Non-pigmented ciliary epithelial cell (primary cell): ENCODE measurements at regions not wholly inside any gene's neighbourhood (a gene's known extent, or its start where the extent isn't known, plus 50 kb on each side); places are given as distances from the start of the nearest gene placed in this dataset.
A peak's percentile ranks its signal among the peaks of the same experiment; 100 is the strongest.

ENCODE experiments used
- DNase-seq: peaks from one replicate; pipeline ENCODE4 v3.0.0-alpha.2; 2010; ENCODE audit warnings: low read depth

DNA sequence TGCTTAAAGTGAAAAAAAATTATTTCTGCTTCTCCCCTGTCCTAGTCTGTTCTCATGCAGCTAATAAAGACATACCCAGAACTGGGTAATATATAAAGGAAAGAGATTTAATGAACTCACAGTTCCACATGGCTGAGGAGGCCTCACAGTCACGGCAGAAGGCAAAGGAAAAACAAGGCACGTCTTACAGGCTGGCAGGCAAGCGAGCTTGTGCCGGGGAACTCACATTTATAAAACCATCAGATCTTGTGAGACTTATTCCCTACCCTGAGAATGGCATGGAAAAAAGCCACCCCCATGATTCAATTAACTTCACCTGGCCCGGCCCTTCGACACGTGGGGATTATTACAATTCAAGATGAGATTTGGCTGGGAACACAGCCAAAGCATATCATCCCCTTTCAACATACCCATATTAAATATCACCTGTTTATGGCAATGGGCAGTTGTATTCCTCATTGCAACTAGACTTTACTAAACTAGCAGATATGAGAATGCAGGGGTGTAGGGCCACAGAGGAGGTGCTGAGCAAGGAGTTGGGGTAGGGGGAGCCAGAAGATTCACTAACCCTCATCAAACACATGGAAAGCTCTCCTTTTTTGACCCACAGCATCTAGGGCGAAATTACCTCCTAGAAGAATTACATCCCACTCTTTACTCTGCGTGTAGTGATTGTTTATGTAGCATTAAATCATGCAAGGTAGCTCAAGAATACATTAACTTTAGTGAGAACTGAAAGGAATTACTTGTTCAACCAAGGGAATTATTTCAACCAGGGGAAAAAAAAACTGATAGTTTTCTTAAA is 183.3 kb upstream of the DOK6 start:
- no peak for DNase-seq

- DNase-seq: no peak
Measured at GRCh38 chr18:69220529-69220928, 180.2 kb upstream of the DOK6 start.

DNA sequence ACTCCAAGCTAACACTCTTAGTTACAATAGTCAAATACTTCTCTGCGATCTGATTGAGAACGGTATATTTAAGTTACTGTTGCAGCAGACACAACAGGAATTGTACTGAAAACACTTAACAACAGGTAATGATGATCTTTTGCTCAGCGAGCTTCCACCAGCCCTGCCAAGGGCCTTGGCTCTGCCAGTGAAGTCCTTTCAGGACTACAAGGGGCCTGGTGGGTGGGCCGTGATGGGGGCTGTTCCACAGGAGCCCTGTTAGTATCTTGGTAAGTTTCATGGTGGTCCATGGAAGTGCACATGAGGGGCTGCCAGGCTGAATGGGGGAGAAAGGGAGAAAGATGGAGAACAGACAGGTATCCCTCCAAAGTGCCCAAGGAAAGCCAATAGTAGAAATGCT is 178.6 kb upstream of the DOK6 start:
- no peak for DNase-seq

- no peak for DNase-seq
Measured at GRCh38 chr18:69226971-69227370, 173.7 kb upstream of the DOK6 start.

GRCh38 chr18:69230204-69230603 is 170.5 kb upstream of the DOK6 start:
- no peak for DNase-seq

DNA sequence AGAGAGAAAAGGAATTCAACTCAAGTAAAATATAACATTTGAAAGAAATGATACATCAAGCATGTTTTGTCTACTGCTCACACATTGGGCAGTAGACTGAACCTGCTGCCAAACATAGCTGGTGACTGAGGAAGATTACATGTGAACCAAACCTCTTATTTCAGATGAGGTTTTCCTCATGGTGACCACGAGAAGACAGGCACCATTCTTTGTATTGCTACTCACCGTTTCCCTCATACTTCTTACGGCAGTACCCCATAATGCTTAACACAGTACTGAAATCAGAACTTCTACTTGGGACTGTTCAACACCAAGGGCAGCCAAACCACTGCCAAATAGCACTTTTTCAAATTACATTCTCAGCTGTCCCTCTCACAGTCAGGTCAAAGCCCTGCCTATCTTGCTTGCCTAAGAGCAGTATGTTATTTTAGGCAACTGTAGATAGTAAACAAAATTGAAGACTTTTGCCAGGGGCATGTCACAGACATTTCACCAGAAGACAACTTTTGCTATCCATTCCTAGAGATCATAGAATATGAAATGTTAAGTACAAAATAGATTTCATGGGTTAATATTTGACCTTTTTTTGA is 167.1 kb upstream of the DOK6 start:
- DNase-seq: no peak

- DNase-seq: no peak
Measured at GRCh38 chr18:69239849-69240674, 160.6 kb upstream of the DOK6 start.

DNA sequence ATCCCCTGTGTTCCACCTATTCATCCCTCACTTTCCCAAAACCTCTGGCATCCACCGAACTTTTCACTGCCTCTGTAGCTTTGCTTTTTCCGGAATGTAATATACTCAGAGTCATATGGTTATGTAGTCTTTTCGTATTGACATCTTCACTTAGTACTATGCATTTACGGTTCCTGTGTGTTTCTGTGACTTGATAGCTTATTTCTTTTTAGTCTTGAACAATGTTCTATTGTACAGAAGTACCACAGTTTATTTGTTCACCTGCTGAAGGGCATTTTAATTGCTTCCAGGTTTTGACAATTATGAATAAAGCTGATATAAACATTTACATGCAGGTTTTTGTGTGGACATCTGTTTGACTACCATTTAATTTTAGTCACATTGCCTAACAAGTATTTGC is 154.7 kb upstream of the DOK6 start:
- DNase-seq: no peak

DNA sequence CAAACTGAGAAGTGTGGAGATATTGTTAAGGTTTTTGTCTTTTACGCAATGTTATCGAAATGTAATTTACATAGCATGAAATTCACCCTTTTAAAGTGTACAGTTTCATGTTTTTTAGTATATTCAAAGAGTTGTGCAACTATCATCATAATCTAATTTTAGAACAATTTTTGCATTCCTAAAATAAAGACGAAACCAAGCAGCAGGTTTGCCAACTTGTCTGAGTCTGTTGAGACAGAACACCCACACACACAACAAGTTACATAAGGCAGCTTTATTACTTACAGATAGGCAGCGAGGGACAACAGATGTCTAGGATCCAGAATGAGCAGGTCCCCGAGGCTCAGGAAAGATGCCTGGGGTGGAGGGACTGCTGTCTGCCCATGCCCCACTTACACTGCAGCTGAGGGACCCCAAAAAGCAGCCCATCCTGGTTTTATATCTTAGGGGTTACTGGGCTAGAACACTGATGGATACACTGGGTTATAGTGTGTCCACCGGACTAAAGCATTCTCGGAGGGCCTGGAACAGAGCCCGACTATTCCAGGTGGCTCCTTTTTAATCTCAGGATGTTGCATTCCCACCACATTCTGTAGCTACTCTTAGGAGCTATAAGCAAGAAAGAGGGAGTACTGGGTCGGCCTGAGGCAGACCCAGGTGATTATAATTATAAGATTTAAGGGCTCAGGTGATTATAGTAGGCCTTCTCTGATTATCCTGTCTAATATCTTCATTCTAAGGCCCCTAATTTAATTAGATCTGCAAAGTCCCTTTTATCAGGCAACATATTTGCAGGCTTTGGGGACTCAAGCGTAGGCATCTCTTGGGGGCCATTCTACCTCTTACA is 150.2 kb upstream of the DOK6 start:
- peak; percentile 17 for DNase-seq

DNA sequence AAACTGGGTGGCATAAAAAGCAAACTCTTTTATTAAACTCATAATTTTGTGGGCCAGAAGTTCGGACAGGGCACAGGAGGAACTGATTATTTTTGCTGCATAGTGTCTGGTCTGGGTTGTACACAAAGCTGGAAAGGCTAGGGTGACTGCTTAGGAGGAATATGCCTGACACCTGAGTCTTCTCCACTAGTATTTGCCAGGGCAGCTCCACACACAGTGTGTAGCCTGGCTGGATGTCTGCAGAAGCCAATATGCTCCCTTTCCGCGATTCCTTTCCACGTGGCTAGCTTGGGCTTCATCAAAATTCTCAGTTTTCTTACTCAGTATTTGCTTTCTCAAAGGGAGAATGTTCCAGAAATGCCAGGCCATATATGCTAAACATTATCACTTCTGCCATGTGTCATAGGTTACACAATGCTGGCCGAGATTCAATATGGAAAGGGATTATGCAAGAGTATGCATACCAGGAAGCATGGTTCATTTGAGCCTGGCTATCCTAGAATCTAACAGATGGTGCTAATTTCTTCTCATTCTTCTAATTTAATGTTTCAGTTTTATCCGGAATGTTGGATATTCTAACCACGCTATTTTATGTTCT is 142.7 kb upstream of the DOK6 start:
- peak; percentile 65 for DNase-seq

DNA sequence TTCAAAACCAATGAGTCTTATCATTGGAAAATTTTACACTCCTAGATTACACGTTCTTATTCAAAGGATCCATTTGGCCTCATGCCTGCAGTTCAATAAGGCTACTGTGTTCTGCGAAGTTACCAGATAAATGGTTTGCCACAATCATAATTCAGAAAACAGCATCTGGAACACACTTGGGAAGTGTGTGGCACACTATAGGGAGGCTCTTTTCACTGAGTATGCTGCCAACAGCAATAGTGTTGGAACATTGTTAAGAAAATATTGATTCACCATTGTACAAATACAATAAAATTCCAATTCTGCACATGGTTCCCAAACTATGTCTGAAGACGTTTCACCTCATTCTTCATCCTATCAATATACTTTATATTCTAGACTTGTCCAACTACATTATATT is 141.4 kb upstream of the DOK6 start:
- DNase-seq: no peak

- no peak for DNase-seq
Measured at GRCh38 chr18:69261406-69261805, 139.3 kb upstream of the DOK6 start.

- no peak for DNase-seq
Measured at GRCh38 chr18:69265656-69266055, 135.0 kb upstream of the DOK6 start.

GRCh38 chr18:69267895-69268294 is 132.8 kb upstream of the DOK6 start:
- DNase-seq: no peak

DNA sequence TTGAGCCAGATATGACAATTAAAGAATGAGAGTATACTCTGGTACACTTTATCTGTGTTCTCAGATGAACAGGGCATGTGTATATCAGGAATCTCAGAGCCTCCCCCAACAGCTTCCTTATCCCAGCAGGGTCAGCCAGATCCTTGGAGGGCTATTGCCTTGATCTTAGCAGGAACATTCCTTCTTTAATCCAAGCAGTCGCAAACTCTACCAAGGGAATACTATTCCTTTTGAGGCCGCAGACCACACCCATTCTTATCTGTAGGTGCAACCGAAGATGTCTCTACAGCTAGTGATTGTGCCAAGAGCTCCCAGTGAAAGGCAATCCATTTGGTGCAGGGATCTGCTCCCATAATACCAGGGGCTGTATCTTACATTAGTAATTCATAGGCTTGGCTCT is 118.3 kb upstream of the DOK6 start:
- no peak for DNase-seq

DNA sequence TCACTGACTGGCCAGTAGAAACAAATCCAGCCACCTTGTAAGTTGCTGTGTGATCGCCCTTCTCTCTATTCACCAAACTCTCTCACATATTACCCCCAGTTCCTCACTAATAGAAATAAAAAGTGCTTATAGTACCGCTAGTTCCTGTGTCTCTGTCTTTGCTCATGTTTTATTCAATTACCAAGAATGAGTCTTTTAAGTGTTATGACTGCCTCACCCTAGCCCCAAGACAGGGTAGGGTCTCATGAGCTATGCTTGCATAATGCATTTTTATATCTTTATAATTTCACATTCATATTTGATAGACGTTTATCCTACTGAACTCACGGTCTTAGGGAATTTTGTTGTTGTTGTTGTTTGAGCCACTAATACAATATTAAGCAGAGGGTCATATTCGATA is 109.6 kb upstream of the DOK6 start:
- no peak for DNase-seq

DNA sequence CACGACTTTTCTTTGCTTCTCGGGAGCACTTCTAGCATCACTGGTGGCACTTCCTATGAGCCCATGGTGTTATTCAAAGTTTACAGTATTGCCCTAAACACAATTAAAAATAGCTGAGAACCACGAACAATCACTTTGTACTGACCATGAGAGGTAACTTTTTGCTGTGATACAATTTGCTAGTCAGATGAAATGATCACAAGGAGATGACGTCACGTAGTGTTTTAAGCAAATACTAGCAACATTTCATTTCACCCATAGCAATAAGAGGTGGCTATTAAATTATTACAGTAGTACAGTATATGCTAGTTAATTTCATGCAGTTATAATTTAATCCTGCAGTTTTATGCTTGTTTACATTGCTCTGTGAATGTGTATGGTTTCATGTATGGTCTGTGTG is 108.9 kb upstream of the DOK6 start:
- DNase-seq: no peak

DNA sequence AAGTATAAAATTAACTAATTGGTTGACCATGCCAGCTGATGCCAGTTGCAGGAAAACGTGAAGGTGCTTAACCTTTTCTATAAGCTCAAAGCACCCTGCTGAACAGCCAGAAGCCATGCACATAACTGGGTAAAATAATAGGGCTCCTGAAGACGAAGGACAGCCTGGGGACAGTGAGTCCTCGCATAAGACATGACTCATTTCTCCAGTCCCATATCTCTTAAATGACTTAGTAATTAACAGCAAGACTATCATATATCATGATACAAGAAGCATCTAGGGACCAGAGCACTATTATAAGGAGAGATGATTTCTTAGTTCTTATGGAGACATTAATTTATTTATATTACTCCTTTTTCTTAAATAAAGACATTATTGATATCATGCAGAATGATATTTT is 100.5 kb upstream of the DOK6 start:
- DNase-seq: no peak

DNA sequence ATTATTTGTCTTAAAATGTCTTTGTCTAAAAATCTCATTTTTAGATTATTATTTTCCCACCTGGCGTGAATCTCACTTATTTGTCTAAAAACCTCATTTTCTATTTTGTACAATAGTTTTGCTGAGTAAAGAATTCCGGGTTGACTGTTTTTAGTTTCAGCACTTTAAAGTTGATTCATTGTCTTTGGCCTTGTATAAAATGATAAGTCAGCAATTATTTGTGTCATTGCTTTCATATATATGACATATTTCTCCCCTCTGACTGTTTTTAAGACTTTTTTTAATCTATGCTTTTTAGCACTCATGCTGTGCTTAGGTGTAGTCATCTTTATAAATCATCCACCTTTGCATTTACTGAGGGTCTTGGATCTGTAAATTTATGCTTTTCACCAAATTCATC is 92.1 kb upstream of the DOK6 start:
- DNase-seq: no peak

- DNase-seq: no peak
Measured at GRCh38 chr18:69326094-69326493, 74.6 kb upstream of the DOK6 start.

DNA sequence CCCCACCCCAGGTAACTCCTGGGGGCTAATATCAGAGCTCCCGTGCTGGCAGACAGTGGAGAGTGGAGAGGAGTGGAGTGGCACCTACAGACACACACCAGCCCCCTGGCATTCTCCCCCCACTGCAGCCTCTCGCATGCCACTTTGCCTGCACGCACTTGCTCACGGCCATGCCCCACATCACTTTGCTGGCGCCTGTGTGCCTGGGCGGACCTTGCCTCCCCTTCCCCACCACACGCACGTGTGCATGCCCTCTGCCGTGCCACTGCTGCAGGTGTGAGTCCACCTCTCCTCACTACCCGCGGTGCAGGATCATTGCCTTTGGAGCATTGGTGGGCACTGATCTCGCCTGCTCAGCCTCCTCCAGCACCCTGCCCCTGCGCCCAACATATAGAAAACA is 72.6 kb upstream of the DOK6 start:
- no peak for DNase-seq
